GM18951 (cell line): ENCODE measurements at regions not wholly inside any gene's neighbourhood (a gene's known extent, or its start where the extent isn't known, plus 50 kb on each side); places are given as distances from the start of the nearest gene placed in this dataset.
"Not testable (repeated sequence)": the region's sequence is repeated elsewhere in the genome, so short reads cannot be mapped to it uniquely, and the experiment has no call there.

Source experiments
- POLR2A ChIP-seq: IDR thresholded peaks from 4 replicates; pipeline ENCODE4 v1.6.1; 2011; ENCODE audit warnings: mild to moderate bottlenecking; ENCODE audit not compliant: insufficient read length, insufficient read depth; ENCODE audit errors: extremely low read depth
- in situ Hi-C: fragments of 300-500 bp; cut with MboI; formaldehyde crosslinking; loops from one replicate; pipeline ENCODE4 v1.12.0; 2022; ENCODE audit warnings: low sequenced_read_pairs, mixed read lengths, inconsistent platforms; ENCODE audit not compliant: unreplicated experiment

GRCh38 chr6:113015249-113015648, 668.1 kb downstream of the RFPL4B start:
- in situ Hi-C loops = no loop called here
- no peak for TF ChIP-seq POLR2A

- no peak for TF ChIP-seq POLR2A
- in situ Hi-C loops = no loop called here
Observed at GRCh38 chr6:113017353-113017752, 670.2 kb downstream of the RFPL4B start.

GRCh38 chr6:113018351-113019151, 671.4 kb downstream of the RFPL4B start:
- no peak for TF ChIP-seq POLR2A
- in situ Hi-C loops = no loop called here

- no peak for TF ChIP-seq POLR2A
- in situ Hi-C loops = no loop called here
Observed at GRCh38 chr6:113019176-113019575, 672.0 kb downstream of the RFPL4B start.

- TF ChIP-seq POLR2A = no peak
- in situ Hi-C loops = no loop called here
Observed at GRCh38 chr6:113027780-113028179, 680.6 kb downstream of the RFPL4B start.

GRCh38 chr6:113029161-113029560, 682.0 kb downstream of the RFPL4B start:
- in situ Hi-C loops = not testable (repeated sequence)

- no peak for TF ChIP-seq POLR2A
- in situ Hi-C loops = no loop called here
Observed at GRCh38 chr6:113031591-113032238, 684.6 kb downstream of the RFPL4B start.

- no peak for TF ChIP-seq POLR2A
- in situ Hi-C loops = no loop called here
Observed at GRCh38 chr6:113039005-113039404, 691.9 kb downstream of the RFPL4B start.

GRCh38 chr6:113047148-113047547, 700.0 kb downstream of the RFPL4B start:
- no peak for TF ChIP-seq POLR2A
- in situ Hi-C loops = no loop called here

- in situ Hi-C loops = no loop called here
- no peak for TF ChIP-seq POLR2A
Observed at GRCh38 chr6:113047932-113048331, 700.8 kb downstream of the RFPL4B start.

- in situ Hi-C loops = no loop called here
- no peak for TF ChIP-seq POLR2A
Observed at GRCh38 chr6:113048741-113049140, 701.6 kb downstream of the RFPL4B start.

GRCh38 chr6:113049190-113049589, 702.1 kb downstream of the RFPL4B start:
- TF ChIP-seq POLR2A = no peak
- in situ Hi-C loops = no loop called here

- TF ChIP-seq POLR2A = no peak
- in situ Hi-C loops = no loop called here
Observed at GRCh38 chr6:113050010-113050858, 703.1 kb downstream of the RFPL4B start.
